Duodenal mucosa (tissue), 2 donors: ENCODE measurements at regions not wholly inside any gene's neighbourhood (a gene's known extent, or its start where the extent isn't known, plus 50 kb on each side); places are given as distances from the start of the nearest gene placed in this dataset.

Experiments
- H3K27ac ChIP-seq: one replicate; pipeline ENCODE4 v1.7.0; 2013; ENCODE audit warnings: low read depth, low read length
- H3K27me3 ChIP-seq, 2 donors: one replicate each; pipeline ENCODE4 v1.7.0; 2013; ENCODE audit warnings: low read length in 2 of 2, control low read depth in 1 of 2; ENCODE audit not compliant: insufficient read depth in 2 of 2, control insufficient read depth in 1 of 2
- H3K36me3 ChIP-seq, 2 donors: one replicate each; pipeline ENCODE4 v1.7.0; 2013; ENCODE audit warnings: low read length in 2 of 2, control low read depth in 1 of 2; ENCODE audit not compliant: insufficient read depth in 2 of 2, control insufficient read depth in 1 of 2
- H3K4me1 ChIP-seq, 2 donors: one replicate each; pipeline ENCODE4 v1.7.0; 2013; ENCODE audit warnings: low read length in 2 of 2, control low read depth in 1 of 2; ENCODE audit not compliant: insufficient read depth in 2 of 2, control insufficient read depth in 1 of 2
- H3K4me3 ChIP-seq, 2 donors: one replicate each; pipeline ENCODE4 v1.7.0; 2013; ENCODE audit warnings: low read length in 2 of 2, low read depth in 1 of 2
- H3K9ac ChIP-seq, 2 donors: one replicate each; pipeline ENCODE4 v1.7.0; 2013; ENCODE audit warnings: low read length in 2 of 2, low read depth in 1 of 2
- H3K9me3 ChIP-seq, 2 donors: one replicate each; pipeline ENCODE4 v1.7.0; 2013; ENCODE audit warnings: low read length in 2 of 2, control low read depth in 1 of 2; ENCODE audit not compliant: control insufficient read depth in 1 of 2

- Histone ChIP-seq H3K9me3 (no peaks in the 10 kb centered on the region), H3K9ac (no peak overlapping the region), H3K4me3 (no peak overlapping the region), H3K36me3 (no peaks in the 10 kb centered on the region), H3K27me3 (no peaks in the 10 kb centered on the region), H3K4me1 (no peaks in the 10 kb centered on the region), H3K27ac (no peak overlapping the region)
Measured at GRCh38 chr18:41758534-41758933, 196.5 kb upstream of the PIK3C3 start.

GRCh38 chr18:41756141-41756540 is 198.9 kb upstream of the PIK3C3 start:
- no peaks in the 10 kb centered on the region for H3K36me3 ChIP-seq
- no peak overlapping the region for H3K27ac ChIP-seq
- no peaks in the 10 kb centered on the region for H3K4me1 ChIP-seq
- no peaks in the 10 kb centered on the region for H3K27me3 ChIP-seq
- H3K4me3 ChIP-seq: no peak overlapping the region
- H3K9me3 ChIP-seq: no peaks in the 10 kb centered on the region
- no peak overlapping the region for H3K9ac ChIP-seq

- Histone ChIP-seq H3K36me3 (no peaks in the 10 kb centered on the region), H3K4me3 (no peak overlapping the region), H3K9ac (no peak overlapping the region), H3K27me3 (no peaks in the 10 kb centered on the region), H3K9me3 (no peaks in the 10 kb centered on the region), H3K4me1 (no peaks in the 10 kb centered on the region), H3K27ac (no peak overlapping the region)
Measured at GRCh38 chr18:41754332-41754731, 200.7 kb upstream of the PIK3C3 start.

GRCh38 chr18:41753826-41754225 is 201.2 kb upstream of the PIK3C3 start:
- Histone ChIP-seq H3K9ac (no peak overlapping the region), H3K4me1 (no peaks in the 10 kb centered on the region), H3K4me3 (no peak overlapping the region), H3K36me3 (no peaks in the 10 kb centered on the region), H3K27ac (no peak overlapping the region), H3K27me3 (no peaks in the 10 kb centered on the region), H3K9me3 (no peaks in the 10 kb centered on the region)

GRCh38 chr18:41752826-41753225 is 202.2 kb upstream of the PIK3C3 start:
- H3K4me1 ChIP-seq: no peaks in the 10 kb centered on the region
- H3K36me3 ChIP-seq: no peaks in the 10 kb centered on the region
- no peak overlapping the region for H3K9ac ChIP-seq

GRCh38 chr18:41751652-41752051 is 203.4 kb upstream of the PIK3C3 start:
- Histone ChIP-seq H3K36me3 (no peaks in the 10 kb centered on the region), H3K9ac (no peak overlapping the region), H3K4me1 (no peaks in the 10 kb centered on the region)

More at GRCh38 chr18:41752826-41753225, 202.2 kb upstream of the PIK3C3 start:
- H3K27me3 ChIP-seq: no peaks in the 10 kb centered on the region
- no peaks in the 10 kb centered on the region for H3K9me3 ChIP-seq
- no peak overlapping the region for H3K27ac ChIP-seq
- H3K4me3 ChIP-seq: no peak overlapping the region

GRCh38 chr18:41751161-41751560 is 203.9 kb upstream of the PIK3C3 start:
- H3K36me3 ChIP-seq: no peaks in the 10 kb centered on the region
- H3K4me1 ChIP-seq: no peaks in the 10 kb centered on the region
- H3K9me3 ChIP-seq: no peaks in the 10 kb centered on the region
- no peak overlapping the region for H3K4me3 ChIP-seq
- H3K27me3 ChIP-seq: no peaks in the 10 kb centered on the region
- no peak overlapping the region for H3K27ac ChIP-seq
- no peak overlapping the region for H3K9ac ChIP-seq

More at GRCh38 chr18:41751652-41752051, 203.4 kb upstream of the PIK3C3 start:
- Histone ChIP-seq H3K27me3 (no peaks in the 10 kb centered on the region), H3K4me3 (no peak overlapping the region), H3K9me3 (no peaks in the 10 kb centered on the region), H3K27ac (no peak overlapping the region)

- Histone ChIP-seq H3K4me3 (no peak overlapping the region), H3K27ac (no peak overlapping the region), H3K9ac (no peak overlapping the region), H3K9me3 (no peaks in the 10 kb centered on the region), H3K36me3 (no peaks in the 10 kb centered on the region), H3K27me3 (no peaks in the 10 kb centered on the region), H3K4me1 (no peaks in the 10 kb centered on the region)
Measured at GRCh38 chr18:41747723-41748242, 207.3 kb upstream of the PIK3C3 start.

- H3K27me3 ChIP-seq: no peaks in the 10 kb centered on the region
- H3K4me1 ChIP-seq: no peaks in the 10 kb centered on the region
- no peaks in the 10 kb centered on the region for H3K9me3 ChIP-seq
- no peak overlapping the region for H3K4me3 ChIP-seq
- no peak overlapping the region for H3K9ac ChIP-seq
- no peaks in the 10 kb centered on the region for H3K36me3 ChIP-seq
- H3K27ac ChIP-seq: no peak overlapping the region
Measured at GRCh38 chr18:41745166-41746049, 209.6 kb upstream of the PIK3C3 start.

- no peak overlapping the region for H3K9ac ChIP-seq
- no peak overlapping the region for H3K27ac ChIP-seq
- H3K36me3 ChIP-seq: no peaks in the 10 kb centered on the region
- H3K4me1 ChIP-seq: no peaks in the 10 kb centered on the region
- no peaks in the 10 kb centered on the region for H3K27me3 ChIP-seq
- no peak overlapping the region for H3K4me3 ChIP-seq
- no peaks in the 10 kb centered on the region for H3K9me3 ChIP-seq
Measured at GRCh38 chr18:41744421-41745030, 210.5 kb upstream of the PIK3C3 start.
